Activated T-cell treated with anti-CD3 and anti-CD28 coated beads for 24 hours (primary cell): ENCODE measurements at regions not wholly inside any gene's neighbourhood (a gene's known extent, or its start where the extent isn't known, plus 50 kb on each side); places are given as distances from the start of the nearest gene placed in this dataset.

Experiments
- DNase-seq: peaks from one replicate; pipeline ENCODE4 v3.0.0-alpha.2; 2020; ENCODE audit warnings: low read depth

GRCh38 chr12:92000597-92000996, 145.0 kb downstream of the BTG1 start:
- no peak for DNase-seq

GRCh38 chr12:91999823-92000222, 145.8 kb downstream of the BTG1 start:
- no peak for DNase-seq

- DNase-seq: no peak
Observed at GRCh38 chr12:91998316-91998715, 147.3 kb downstream of the BTG1 start.

GRCh38 chr12:91994208-91994797, 151.3 kb downstream of the BTG1 start:
- DNase-seq: no peak

- no peak for DNase-seq
Observed at GRCh38 chr12:91993287-91994017, 152.2 kb downstream of the BTG1 start.

- no peak for DNase-seq
Observed at GRCh38 chr12:91991399-91992187, 154.1 kb downstream of the BTG1 start.

- DNase-seq: no peak
Observed at GRCh38 chr12:91990525-91990924, 155.1 kb downstream of the BTG1 start.

GRCh38 chr12:91989143-91989542, 156.5 kb downstream of the BTG1 start:
- no peak for DNase-seq

- DNase-seq: no peak
Observed at GRCh38 chr12:91988086-91988923, 157.3 kb downstream of the BTG1 start.

- no peak for DNase-seq
Observed at GRCh38 chr12:91986084-91986483, 159.6 kb downstream of the BTG1 start.

- DNase-seq: no peak
Observed at GRCh38 chr12:91985002-91985787, 160.5 kb downstream of the BTG1 start.

GRCh38 chr12:91984556-91984955, 161.1 kb downstream of the BTG1 start:
- no peak for DNase-seq

GRCh38 chr12:91983935-91984334, 161.7 kb downstream of the BTG1 start:
- no peak for DNase-seq

- no peak for DNase-seq
Observed at GRCh38 chr12:91982946-91983345, 162.7 kb downstream of the BTG1 start.

GRCh38 chr12:91980389-91980821, 165.2 kb downstream of the BTG1 start:
- no peak for DNase-seq

- DNase-seq: no peak
Observed at GRCh38 chr12:91978143-91978542, 167.5 kb downstream of the BTG1 start.

- no peak for DNase-seq
Observed at GRCh38 chr12:91975891-91976290, 169.8 kb downstream of the BTG1 start.

GRCh38 chr12:91974541-91975085, 171.0 kb downstream of the BTG1 start:
- DNase-seq: no peak

GRCh38 chr12:91973813-91974212, 171.8 kb downstream of the BTG1 start:
- DNase-seq: no peak

- no peak for DNase-seq
Observed at GRCh38 chr12:91972896-91973295, 172.8 kb downstream of the BTG1 start.

GRCh38 chr12:91968777-91969171, 176.9 kb downstream of the BTG1 start:
- no peak for DNase-seq
